Mucosa of descending colon (tissue), 3 donors: ENCODE measurements at regions not wholly inside any gene's neighbourhood (a gene's known extent, or its start where the extent isn't known, plus 50 kb on each side); places are given as distances from the start of the nearest gene placed in this dataset.

Source experiments
- ATAC-seq: fragments of 200-7000 bp; cut with Tn5 transposase; one replicate; pipeline ENCODE4 v1.9.1; 2020; ENCODE audit warnings: mild to moderate bottlenecking, moderate library complexity
- DNase-seq, 3 donors: peaks; one replicate each; pipeline ENCODE4 v3.0.0-alpha.2; 2020
- H3K36me3 ChIP-seq: fragments of 200-600 bp; one replicate; pipeline ENCODE4 v1.8.0; 2021; ENCODE audit warnings: low read depth, mild to moderate bottlenecking
- H3K4me1 ChIP-seq: fragments of 200-600 bp; one replicate; pipeline ENCODE4 v1.8.0; 2021; ENCODE audit warnings: low read depth, mild to moderate bottlenecking
- H3K4me3 ChIP-seq: fragments of 200-600 bp; one replicate; pipeline ENCODE4 v1.8.0; 2021; ENCODE audit warnings: mild to moderate bottlenecking
- H3K9me3 ChIP-seq: fragments of 200-600 bp; one replicate; pipeline ENCODE4 v1.8.0; 2021; ENCODE audit warnings: mild to moderate bottlenecking
- intact Hi-C, 2 donors: fragments of 100-400 bp; cut with DNase I in 1 of 2; cut with micrococcal nuclease in 1 of 2; formaldehyde crosslinking; loops; one replicate each; pipeline versions ENCODE4 v1.11.0 to v1.11.1; 2022; cut with DNase I, micrococcal nuclease
- TF ChIP-seq, protein P1 (sequence below): fragments of 200-600 bp; IDR thresholded peaks from one replicate; pipeline ENCODE4 v1.8.0; 2022; ENCODE audit warnings: antibody characterized with exemption, mild to moderate bottlenecking
- donor health status: DM: no; HTN: no; CAD: no; lungs with moderate emphysema.
- donor health status: DM: no; HTN: no; CAD: no.
- donor health status: DM: no; HTN: yes; CAD: no.

- Histone ChIP-seq H3K36me3 (no peaks in the 10 kb centered on the region), H3K4me1 (no peaks in the 10 kb centered on the region), H3K9me3 (no peaks in the 10 kb centered on the region), H3K4me3 (no peak overlapping the region)
- no peak for ATAC-seq
- intact Hi-C loops: no loop called here
- TF ChIP-seq, protein P1, sequence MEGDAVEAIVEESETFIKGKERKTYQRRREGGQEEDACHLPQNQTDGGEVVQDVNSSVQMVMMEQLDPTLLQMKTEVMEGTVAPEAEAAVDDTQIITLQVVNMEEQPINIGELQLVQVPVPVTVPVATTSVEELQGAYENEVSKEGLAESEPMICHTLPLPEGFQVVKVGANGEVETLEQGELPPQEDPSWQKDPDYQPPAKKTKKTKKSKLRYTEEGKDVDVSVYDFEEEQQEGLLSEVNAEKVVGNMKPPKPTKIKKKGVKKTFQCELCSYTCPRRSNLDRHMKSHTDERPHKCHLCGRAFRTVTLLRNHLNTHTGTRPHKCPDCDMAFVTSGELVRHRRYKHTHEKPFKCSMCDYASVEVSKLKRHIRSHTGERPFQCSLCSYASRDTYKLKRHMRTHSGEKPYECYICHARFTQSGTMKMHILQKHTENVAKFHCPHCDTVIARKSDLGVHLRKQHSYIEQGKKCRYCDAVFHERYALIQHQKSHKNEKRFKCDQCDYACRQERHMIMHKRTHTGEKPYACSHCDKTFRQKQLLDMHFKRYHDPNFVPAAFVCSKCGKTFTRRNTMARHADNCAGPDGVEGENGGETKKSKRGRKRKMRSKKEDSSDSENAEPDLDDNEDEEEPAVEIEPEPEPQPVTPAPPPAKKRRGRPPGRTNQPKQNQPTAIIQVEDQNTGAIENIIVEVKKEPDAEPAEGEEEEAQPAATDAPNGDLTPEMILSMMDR: no peak
- DNase-seq: no peak
Observed at GRCh38 chr22:47767403-47767802, 1005.0 kb downstream of the TBC1D22A start.

DNA sequence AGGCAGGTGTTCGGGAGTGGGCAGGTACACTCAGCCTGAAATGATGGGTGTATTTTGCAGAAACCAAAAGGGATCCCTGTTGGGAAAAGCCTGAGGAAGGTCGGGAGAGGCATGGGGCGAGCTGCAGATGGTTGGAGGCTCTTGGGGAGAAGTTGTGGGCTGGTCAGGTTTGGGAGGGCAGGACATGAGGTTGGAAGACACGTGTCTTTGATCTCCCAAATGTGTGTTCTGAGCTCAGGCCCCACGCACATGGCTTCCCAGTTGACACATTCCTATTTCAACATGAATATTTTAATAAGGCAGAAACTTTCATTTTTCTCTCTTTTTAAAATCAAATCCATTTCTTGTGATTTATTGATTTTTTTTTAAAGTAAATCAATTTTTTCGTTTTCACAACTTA lies 1003.3 kb downstream of the TBC1D22A start:
- ATAC-seq: no peak
- Histone ChIP-seq H3K9me3 (no peaks in the 10 kb centered on the region), H3K4me1 (no peaks in the 10 kb centered on the region), H3K36me3 (no peaks in the 10 kb centered on the region), H3K4me3 (no peak overlapping the region)
- DNase-seq: no peak
- intact Hi-C loops: no loop called here
- TF ChIP-seq, protein P1: no peak

- DNase-seq: no peak
- Histone ChIP-seq H3K4me1 (no peaks in the 10 kb centered on the region), H3K36me3 (no peaks in the 10 kb centered on the region), H3K9me3 (no peaks in the 10 kb centered on the region), H3K4me3 (no peak overlapping the region)
- intact Hi-C loops: no loop called here
- TF ChIP-seq, protein P1: no peak
- no peak for ATAC-seq
Observed at GRCh38 chr22:47762141-47762540, 999.7 kb downstream of the TBC1D22A start.

DNA sequence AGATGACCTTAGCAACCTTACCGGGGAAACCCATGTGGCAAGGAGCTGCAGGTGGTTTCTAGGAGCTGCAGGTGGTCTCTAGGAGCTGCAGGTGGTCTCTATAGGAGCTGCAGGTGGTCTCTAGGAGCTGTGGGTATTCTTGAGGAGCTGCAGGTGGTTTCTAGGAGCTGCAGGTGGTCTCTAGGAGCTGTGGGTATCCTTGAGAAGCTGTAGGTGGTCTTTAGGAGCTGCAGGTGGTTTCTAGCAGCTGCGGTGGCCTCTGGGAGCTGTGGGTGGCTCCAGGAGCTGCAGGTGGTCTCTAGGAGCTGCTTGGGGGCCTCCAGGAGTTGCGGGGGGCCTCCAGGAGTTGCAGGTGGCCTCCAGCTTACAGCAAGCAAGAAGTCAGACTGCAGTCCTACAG lies 997.5 kb downstream of the TBC1D22A start:
- TF ChIP-seq, protein P1: no peak
- Histone ChIP-seq H3K36me3 (no peaks in the 10 kb centered on the region), H3K9me3 (no peaks in the 10 kb centered on the region), H3K4me3 (no peak overlapping the region), H3K4me1 (no peaks in the 10 kb centered on the region)
- no peak for DNase-seq
- ATAC-seq: no peak
- intact Hi-C loops: no loop called here

GRCh38 chr22:47757741-47758140 lies 995.3 kb downstream of the TBC1D22A start:
- ATAC-seq: no peak
- intact Hi-C loops: no loop called here
- Histone ChIP-seq H3K4me1 (no peaks in the 10 kb centered on the region), H3K36me3 (no peaks in the 10 kb centered on the region), H3K4me3 (no peak overlapping the region), H3K9me3 (no peaks in the 10 kb centered on the region)
- TF ChIP-seq, protein P1: no peak
- no peak for DNase-seq

DNA sequence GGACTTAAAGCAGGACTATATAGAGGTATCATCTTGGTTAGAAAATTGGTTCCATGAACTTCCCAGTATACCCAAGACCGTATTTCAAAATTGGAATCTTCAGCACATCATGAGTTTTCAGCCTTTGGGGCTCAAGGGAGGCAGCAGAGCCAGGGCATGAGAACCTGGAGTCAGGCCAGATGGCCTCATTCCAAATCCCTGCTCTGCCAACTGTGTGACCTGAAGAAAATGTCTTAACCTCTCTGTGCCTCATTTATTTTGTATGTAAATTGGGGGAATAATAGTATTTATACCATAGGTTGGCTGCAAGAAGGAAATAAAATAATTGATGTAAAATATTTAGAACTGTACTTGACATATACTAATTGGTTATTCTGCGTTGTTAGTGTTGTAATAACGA lies 987.6 kb downstream of the TBC1D22A start:
- Histone ChIP-seq H3K4me1 (no peaks in the 10 kb centered on the region), H3K9me3 (no peaks in the 10 kb centered on the region), H3K36me3 (no peaks in the 10 kb centered on the region), H3K4me3 (no peak overlapping the region)
- TF ChIP-seq, protein P1: no peak
- DNase-seq (no peak), ATAC-seq (no peak)
- intact Hi-C loops: no loop called here
